GM18507 (cell line): ENCODE measurements at regions not wholly inside any gene's neighbourhood (a gene's known extent, or its start where the extent isn't known, plus 50 kb on each side); places are given as distances from the start of the nearest gene placed in this dataset.
"Not testable (repeated sequence)": the region's sequence is repeated elsewhere in the genome, so short reads cannot be mapped to it uniquely, and the experiment has no call there.

Experiments used
- DNase-seq: peaks from one replicate; pipeline ENCODE4 v3.0.0; 2011; ENCODE audit warnings: low read depth; ENCODE audit not compliant: insufficient read length; ENCODE audit errors: extremely low spot score
- FAIRE-seq: peaks from 2 replicates; lab custom pipeline; 2011; peaks lifted over from hg19 to GRCh38; lab: Jason Lieb, UNC

DNA sequence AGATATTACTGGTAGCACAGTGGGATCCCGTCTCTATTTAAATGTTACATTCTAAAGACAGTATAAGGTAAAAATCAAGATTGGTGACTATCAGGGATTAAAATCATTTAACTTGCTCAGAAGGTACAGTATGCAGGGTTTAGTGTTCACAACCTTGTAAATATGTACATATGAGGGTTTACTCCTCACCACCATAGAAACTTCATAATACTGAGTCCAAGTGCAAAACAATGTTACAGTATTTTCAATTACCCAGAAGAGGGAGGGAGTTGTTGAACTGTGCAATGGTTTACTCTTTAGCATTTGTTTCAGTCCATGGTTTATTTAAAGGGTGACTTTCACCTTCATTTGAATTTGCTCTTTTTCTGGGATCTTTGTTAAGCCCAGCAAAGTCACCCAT, 165.1 kb downstream of the ZNF621 start:
- DNase-seq (no peak), FAIRE-seq (no peak)

DNA sequence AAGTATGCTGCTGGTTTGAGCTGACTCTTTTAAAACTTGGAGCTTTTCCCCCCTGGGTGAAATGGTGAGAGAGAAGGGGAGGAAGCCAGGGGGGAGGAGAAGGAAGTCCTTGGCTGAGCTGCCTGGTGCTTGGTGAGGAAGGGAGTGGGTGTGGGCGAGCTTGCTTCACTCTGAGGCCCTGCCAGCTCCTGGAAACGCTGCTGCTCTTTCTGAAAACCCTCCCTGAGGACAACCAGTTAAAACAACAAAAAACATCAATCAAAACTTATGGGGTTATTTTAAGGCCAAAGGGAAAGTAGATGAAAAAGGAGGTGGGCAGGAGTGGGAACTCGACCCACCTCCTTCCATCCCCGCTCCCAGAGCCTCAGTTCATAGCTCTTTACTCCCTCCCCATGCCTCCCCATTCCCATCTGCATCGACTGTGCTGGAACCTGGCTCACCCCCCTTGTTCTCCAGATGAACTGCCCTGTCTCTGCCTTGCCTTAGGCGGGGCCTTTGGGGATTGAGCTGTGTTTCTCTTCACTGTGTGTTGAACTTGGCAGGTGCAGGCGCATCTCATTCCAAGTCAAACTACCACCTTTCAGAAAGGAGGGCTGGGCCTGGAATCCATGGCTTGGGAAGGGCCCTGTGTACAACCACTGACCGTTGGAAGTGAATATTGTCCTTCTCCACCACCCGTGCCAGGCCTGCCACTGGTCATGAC, 166.1 kb downstream of the ZNF621 start:
- DNase-seq = no peak

DNA sequence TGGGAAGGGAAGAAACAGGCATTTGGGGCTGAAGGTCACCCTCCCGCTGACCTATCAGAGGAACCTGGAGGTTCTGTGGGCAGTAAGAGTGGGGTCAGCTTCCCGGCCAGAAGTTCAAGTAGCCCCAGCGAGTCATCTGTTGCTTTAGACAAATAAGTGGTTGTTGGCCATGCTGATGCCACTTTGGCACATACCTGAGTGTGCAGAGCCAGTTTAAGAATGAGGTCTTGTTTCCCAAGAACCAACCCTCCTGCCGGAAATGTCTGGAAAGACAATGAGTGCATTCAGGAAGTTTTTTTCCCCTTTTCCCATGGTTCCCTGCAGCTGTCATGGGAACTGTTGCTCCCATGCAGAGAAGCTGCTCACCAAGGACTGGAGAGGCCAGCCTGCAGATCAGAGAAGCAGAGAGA, 166.7 kb downstream of the ZNF621 start:
- no peak for DNase-seq
- no peak for FAIRE-seq

More for the DNA sequence above, 166.1 kb downstream of the ZNF621 start:
- FAIRE-seq = no peak

DNA sequence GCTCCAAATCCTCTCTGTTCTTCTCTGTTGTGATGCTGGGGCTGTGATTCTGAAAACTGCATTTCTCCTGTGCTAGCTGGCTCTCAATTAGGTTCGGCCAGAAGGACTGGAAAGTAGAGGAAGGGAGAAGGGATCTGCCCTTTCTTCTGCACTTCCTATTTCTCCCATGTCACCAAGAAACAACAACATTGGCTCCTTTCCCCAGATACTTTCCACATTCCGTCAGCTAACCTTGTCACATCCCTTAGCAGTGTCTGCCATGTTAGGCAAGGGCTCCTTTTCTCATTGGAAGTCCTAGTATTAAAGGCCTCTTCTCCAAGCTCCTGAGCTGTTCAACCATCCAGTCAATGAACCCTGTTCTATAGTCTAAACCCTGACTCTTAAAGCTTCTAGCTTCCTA, 171.1 kb downstream of the ZNF621 start:
- no peak for DNase-seq
- no peak for FAIRE-seq

DNA sequence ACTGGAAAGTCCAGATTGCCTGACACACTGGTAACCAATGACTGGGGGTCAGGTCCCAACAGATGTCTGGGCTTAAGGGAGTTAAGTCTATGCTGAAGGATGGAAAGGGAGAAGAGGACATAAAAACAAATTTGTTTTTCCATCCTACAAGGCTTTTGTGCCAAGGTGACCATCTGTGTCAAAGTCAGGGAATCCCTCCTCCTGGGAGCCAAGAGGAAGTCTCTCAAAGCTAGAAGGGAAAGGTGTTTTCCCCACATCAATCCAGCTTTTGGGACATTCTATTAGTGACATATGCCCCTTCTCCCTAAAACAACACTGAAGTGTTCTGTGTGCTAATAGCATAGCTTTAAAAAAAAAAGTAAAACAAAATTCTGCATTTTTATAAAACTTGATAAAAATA, 173.9 kb downstream of the ZNF621 start:
- not testable (repeated sequence) for FAIRE-seq, DNase-seq

DNA sequence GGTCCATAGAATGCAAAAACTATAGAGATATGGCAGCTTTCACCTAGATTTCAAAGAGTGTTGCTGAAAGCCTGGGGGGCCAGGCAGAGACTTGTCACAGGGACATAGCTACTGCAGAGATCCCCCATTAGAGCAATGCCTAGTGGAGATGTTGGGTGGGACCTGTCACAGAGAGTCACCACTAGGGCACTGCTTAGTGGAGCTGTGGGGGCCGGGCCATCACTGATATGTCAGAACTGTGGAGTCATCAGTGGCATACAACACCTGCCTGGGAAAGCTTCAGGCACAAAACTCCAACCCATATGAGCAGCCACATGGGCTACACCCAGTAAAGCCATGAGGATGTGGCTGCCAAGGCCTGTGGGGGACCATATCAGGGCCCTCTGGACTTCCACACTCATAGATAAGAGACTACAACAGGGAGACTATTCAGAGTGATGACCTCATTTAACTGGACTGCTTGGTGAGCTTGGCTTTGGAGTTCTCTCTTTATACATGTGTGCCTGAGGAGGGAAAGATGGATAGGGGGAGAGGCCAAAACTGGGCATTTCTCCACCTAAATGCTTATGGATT, 176.3 kb downstream of the ZNF621 start:
- DNase-seq (no peak), FAIRE-seq (no peak)

DNA sequence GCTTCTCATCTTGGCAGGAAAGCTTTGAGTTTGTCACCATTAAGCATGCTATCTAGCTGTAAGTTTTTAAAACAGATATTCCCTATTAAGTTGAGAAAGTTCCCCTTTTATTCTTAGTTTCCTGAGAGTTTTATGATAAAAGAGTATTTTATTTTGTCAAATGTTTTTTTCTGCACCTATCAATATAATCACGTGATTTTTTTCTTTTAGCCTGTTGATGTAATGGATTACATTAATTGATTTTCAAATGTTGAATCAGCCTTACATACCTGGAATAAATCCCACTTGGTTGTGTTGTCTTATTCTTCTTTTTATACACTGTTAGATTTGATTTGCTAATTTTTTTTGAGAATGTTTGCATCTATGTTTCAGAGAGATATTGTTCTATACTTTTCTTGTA, 179.5 kb downstream of the ZNF621 start:
- DNase-seq (no peak), FAIRE-seq (no peak)

DNA sequence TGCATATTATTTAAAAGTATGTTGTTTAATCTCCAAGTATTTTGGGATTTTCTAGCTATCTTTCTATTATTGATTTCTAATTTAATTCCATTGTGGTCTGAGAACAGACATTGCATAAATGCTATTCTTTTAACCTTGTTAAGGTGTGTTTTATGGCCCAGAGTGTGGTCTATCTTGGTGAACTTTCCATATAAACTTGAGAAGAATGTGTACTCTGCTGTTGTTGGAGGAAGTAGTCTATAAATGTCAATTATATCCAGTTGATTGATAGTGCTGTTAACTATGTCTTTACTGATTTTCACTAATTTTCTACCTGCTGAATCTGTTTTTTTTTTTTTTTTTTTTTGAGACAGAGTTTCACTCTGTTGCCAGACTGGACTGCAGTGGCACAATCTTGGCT, 180.9 kb downstream of the ZNF621 start:
- DNase-seq (no peak), FAIRE-seq (no peak)

DNA sequence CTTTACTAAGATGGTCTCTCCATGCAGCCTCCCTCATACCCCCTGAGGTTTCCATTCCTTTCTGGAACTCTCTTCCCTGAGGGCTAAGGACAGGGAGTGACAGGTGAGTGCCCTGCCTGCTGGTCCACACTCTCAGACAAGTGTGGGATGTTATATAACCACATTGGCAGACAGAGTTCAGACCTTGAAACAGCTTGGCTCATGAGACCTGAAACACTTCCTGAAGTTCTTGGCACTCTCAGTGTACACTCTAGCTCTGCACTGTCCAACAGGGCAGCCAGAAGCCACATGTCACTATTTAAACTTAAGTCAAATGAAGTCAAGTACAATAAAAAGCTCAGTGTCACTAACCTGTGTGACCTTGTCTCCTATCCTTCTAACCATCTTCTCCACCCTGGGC, 188.5 kb downstream of the ZNF621 start:
- FAIRE-seq (no peak), DNase-seq (no peak)

DNA sequence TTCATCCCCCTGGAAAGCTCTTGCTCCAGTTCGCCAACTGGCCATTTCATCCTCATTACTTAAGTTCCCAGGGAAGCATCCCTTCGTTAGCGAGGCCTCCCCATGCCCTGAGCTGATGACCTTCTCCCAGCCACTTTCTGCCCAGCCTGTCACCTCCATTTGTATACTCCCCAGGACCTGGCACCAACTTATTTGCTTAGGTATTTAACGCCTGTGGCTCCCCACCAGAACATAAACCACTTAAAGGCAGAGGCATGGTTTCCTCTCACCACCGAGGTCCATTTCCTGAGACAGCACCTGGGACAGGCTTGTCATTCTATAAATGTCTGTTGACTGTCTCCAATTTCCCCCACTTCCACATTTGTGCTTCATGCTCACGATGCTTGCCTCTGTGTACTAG, 189.0 kb downstream of the ZNF621 start:
- FAIRE-seq (peak; percentile 24), DNase-seq (no peak)

DNA sequence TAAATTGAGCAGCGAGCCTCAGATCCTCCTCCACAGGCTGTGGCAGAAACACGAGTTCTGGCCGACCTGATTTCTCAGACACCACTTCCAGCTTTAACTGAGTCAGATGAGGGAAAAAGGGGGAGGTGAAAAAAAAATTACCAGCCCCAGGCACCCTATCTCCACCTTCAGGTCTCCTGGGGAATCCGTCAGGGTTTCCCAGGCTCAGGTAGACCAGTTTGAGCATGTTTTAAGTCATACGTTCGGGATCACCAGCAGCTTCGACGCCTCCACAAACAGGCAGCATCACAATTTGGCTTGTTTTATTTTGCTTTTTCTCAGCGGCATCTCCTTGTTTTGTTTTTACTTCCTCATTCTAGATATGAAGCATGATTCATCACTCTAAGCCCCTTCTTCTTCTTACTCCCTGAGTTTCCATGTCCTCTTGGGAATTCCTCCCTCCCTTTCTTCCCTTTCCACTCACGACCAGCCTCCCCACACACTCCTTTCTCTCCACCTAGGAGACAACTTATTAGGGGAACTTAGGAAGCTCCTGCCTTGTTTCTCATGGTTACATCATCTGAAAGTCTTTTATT, 190.1 kb downstream of the ZNF621 start:
- FAIRE-seq = no peak

DNA sequence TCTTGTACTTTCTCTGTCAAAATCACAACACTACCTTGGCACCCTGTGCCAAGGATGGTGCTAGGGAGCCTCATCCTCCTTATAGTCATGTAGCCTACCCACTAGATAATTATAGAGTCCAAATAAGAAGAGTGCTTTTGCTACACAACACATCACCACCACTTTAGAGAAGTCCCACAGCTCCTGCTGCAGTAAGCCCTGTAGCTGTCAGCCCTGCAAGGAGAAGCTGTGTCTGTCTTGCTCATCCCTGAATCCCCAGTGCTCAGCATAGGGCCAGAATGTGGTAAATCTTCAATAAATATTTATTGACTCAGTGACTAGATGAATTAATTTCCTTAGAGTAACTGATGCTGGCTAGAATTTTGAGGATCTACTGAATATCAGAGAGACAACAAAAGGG, 190.8 kb downstream of the ZNF621 start:
- DNase-seq (no peak), FAIRE-seq (no peak)

More for the DNA sequence above, 190.1 kb downstream of the ZNF621 start:
- no peak for DNase-seq

DNA sequence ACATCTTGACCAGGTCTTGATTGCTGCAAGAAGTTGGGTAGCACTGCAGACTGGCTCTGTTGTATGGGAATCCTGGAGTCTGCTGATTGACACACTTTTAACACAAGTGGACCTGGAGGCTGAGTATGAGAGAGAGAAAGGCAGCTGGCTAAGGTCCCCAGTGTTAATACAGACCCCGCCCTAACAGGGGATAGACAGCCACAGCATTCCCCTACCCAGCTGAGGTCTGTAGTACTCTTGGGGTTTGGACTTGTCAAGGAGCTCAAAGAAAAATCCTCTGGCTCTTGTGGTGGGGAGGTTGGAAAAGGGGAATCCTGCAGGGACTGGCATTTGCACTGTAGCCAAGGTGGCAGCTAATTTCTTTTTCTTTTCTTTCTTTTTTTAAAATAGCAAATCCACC, 192.7 kb downstream of the ZNF621 start:
- DNase-seq = no peak
- no peak for FAIRE-seq

DNA sequence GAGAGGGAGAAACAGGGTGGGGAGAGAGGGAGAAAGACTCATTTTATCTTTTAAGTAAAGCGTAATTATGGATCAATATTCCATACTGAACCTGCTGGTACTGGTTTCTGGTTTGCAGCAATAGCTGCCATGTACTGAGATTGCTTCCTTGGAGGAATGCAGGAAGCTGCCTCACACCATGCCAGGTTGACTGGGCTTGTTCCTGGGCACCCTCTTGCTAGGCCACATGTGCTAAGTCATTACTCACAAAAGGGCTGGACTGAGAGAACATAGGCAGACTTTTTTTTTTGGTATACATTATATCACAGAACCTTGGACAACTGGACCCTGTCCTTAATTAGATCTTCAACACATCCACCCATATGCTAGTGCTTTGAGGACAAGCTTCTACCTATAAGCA, 193.4 kb downstream of the ZNF621 start:
- DNase-seq (no peak), FAIRE-seq (no peak)

DNA sequence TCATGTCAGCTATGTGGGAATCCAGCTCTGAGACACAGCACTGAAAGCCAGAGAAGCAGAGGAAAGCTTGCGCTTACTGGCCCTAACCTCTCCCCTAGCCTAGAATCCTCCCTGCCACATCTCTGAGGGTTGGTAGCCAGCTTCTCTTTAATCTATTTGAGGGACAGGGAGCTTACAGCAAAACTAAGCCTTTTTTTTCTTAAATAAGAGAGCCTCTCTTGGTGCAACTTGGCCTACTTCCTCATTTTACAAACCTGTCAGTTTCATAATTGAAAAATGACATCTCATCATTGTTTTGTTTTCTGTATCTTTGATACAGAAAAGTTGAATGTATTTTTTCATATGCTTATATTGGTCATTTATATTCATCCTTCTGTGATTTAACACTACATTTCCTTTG, 193.9 kb downstream of the ZNF621 start:
- FAIRE-seq (peak; percentile 82), DNase-seq (peak; percentile 44)

DNA sequence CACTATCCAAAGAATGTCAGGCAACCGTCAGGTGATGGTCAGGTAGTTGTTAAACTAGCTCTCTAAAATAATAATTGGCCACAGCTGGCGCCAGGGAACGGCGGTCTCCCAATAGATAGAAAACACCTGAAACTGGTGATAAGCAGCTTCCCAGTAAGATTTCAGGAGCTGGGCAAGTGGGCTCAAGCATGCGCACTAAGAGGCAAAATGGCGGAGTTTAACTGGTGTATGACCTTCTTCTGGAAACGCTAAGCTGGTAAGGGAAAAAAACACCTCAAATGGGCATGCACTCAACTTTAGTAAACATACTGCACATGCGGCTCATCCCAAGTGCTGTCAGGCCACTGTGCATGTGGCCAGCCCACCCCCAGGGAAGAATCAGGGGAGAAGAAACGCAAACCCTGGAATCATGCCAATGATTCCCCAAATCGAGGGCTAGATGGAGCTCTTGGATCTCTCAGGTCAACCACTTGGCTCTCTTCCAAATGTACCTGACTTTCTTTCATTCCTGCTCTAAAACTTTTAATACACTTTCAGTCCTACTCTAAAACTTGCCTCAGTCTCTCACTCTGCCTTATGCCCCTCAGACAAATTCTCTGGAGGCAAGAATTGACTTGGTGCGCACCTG, 195.0 kb downstream of the ZNF621 start:
- no peak for FAIRE-seq
- DNase-seq = no peak

DNA sequence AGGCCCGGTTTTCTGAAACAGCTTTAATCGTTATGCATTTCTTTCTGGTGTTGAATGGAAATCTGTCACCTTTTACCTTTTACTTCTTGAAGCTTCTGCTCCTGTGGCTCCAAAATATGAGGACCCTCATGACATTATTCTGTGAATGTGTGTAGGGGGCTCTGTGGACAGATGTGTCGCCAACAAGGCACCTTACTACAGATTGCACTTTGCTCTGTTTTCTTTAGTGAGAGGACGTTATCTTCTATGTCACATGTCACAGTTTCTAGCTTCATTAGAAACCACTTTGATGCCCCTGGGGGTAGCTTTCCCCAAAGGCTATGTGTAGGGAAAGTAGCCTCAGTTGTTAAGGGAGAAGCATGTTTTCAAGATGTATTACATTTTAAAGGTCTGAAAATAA, 195.6 kb downstream of the ZNF621 start:
- FAIRE-seq (no peak), DNase-seq (no peak)

DNA sequence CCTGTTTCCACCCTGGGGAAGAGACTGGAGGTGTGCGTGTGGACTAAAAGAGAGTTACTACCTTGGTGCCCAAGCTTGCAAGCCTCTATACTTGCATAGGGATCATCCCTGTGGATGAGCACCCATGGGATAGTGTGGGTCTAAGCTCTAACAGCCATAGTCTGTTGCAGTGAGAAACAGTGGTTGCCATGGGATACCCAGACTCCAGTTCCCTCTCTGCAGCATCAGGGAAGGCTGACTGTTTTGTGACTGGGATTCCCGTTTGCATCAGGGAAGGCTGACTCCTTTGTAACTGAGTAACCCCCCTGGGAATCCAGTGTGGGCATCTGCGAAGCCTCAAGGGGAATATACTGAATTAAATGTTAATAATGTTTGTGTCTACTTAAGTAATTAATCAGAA, 196.1 kb downstream of the ZNF621 start:
- DNase-seq (no peak), FAIRE-seq (no peak)

DNA sequence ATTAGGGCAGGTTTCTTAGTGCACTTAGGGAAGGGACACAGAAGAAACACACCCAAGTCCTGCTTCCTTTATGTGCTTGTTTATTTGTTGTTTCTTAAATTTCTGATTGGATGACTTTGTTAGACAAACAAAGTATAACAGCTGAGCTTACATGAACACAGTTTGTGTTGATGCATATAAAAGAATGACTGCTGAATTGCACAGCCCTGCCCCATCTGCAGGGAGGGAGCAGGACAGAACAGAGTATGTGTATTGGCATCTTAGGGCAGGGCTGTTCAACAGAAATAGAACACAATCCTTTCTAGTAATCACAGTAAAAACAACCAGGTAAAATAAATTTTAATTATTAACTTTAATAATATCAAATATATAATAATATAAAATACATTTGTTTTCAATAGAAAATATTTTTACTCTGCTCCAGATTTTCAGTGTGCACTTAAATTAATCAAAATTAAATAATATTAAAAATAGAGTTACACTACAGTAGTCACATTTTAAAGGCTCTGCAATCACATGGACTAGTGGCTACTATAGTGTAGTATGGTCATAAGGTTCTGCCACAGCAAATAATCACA, 198.4 kb downstream of the ZNF621 start:
- no peak for FAIRE-seq
- DNase-seq = no peak

DNA sequence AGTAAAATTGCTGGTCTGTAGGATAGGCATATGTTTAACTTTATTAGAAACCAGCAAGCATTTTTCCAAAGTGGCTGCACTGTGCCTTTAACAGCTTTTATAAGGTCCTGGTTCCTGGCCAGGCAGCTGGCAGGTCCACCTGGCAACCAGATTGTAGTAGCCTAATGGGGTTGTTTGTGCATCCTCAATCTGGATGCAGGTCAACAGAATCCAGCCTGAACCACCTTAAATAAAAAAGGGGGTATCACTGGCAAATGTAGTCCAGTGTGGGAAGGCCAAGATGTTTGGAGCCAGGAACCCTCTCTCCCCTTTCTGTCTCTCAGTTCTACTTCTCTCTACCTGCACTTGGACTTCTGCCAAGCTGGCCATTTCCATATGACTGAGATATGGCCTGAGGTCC, 200.3 kb downstream of the ZNF621 start:
- FAIRE-seq (no peak), DNase-seq (no peak)
